Liver (tissue), 2 donors: ENCODE measurements at regions not wholly inside any gene's neighbourhood (a gene's known extent, or its start where the extent isn't known, plus 50 kb on each side); places are given as distances from the start of the nearest gene placed in this dataset.
"Not testable (repeated sequence)": the region's sequence is repeated elsewhere in the genome, so short reads cannot be mapped to it uniquely, and the experiment has no call there.

Source experiments
- CTCF ChIP-seq: fragments of 150-350 bp; IDR thresholded peaks from 2 replicates; pipeline ENCODE4 v1.5.1; 2017; ENCODE audit warnings: improper control_type of control experiment, low read depth, low read length; ENCODE audit not compliant: missing input control
- TF ChIP-seq, protein P1 (sequence below): IDR thresholded peaks from 2 replicates; pipeline ENCODE4 v1.6.1; 2016; ENCODE audit warnings: antibody characterized with exemption, mild to moderate bottlenecking
- donor health status: healthy.

DNA sequence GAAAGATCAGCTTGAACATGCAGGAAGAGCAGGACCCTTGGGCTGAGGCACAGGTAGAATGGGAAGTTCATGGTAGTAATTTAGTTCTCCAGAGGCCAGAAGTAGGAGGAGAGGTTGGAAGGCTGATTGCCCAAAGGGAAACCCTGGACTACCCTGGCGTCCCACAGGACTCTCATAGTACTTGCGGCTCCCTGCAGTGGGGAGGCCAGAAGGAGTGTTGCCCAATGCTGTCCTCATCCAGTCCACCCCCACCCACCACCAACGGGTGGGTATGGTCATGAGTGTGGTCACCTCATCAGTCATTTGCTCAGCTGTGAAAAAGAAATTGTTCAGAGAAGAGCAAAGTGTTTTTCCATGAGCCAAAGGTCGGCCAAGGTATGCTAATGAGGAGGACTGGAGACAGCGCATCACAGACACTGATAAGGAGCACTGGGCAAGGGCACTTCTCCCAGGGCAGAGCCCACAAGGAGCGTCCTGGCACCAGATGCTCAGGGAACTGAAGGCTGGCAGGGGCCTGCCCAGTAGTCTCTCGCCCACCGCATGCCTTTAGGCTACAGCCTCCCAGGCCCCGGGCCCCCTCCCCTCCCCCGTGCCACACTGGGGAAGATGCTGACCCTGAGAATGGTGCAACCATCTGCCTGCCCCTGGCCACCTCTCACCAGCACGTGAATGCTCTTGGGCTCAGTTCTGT is 154.8 kb upstream of the PABPC3 start:
- TF ChIP-seq CTCF = not testable (repeated sequence)
- TF ChIP-seq, protein P1, sequence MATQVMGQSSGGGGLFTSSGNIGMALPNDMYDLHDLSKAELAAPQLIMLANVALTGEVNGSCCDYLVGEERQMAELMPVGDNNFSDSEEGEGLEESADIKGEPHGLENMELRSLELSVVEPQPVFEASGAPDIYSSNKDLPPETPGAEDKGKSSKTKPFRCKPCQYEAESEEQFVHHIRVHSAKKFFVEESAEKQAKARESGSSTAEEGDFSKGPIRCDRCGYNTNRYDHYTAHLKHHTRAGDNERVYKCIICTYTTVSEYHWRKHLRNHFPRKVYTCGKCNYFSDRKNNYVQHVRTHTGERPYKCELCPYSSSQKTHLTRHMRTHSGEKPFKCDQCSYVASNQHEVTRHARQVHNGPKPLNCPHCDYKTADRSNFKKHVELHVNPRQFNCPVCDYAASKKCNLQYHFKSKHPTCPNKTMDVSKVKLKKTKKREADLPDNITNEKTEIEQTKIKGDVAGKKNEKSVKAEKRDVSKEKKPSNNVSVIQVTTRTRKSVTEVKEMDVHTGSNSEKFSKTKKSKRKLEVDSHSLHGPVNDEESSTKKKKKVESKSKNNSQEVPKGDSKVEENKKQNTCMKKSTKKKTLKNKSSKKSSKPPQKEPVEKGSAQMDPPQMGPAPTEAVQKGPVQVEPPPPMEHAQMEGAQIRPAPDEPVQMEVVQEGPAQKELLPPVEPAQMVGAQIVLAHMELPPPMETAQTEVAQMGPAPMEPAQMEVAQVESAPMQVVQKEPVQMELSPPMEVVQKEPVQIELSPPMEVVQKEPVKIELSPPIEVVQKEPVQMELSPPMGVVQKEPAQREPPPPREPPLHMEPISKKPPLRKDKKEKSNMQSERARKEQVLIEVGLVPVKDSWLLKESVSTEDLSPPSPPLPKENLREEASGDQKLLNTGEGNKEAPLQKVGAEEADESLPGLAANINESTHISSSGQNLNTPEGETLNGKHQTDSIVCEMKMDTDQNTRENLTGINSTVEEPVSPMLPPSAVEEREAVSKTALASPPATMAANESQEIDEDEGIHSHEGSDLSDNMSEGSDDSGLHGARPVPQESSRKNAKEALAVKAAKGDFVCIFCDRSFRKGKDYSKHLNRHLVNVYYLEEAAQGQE = not testable (repeated sequence)
